B cell (primary cell): ENCODE measurements at regions not wholly inside any gene's neighbourhood (a gene's known extent, or its start where the extent isn't known, plus 50 kb on each side); places are given as distances from the start of the nearest gene placed in this dataset.
"Not testable (repeated sequence)": the region's sequence is repeated elsewhere in the genome, so short reads cannot be mapped to it uniquely, and the experiment has no call there.

Experiments
- ATAC-seq: fragments of 200-7000 bp; cut with Tn5 transposase; one replicate; pipeline ENCODE4 v1.10.0; 2021; ENCODE audit warnings: low read depth, mild to moderate bottlenecking, moderate number of reproducible peaks, moderate library complexity
- CTCF ChIA-PET: fragments of 350-600 bp; sonication (Branson Sonifier 250); formaldehyde crosslinking; loops from one replicate; lab custom pipeline; 2021; ENCODE audit warnings: antibody characterized with exemption, inconsistent platforms; lab: Charles Lee
- POLR2A ChIA-PET: fragments of 350-600 bp; sonication (Branson Sonifier 250); formaldehyde crosslinking; loops from one replicate; lab custom pipeline; 2021; ENCODE audit warnings: antibody characterized with exemption; lab: Charles Lee
- DNase-seq: peaks from one replicate; pipeline ENCODE4 v3.0.0; 2013
- H2AFZ ChIP-seq: 2 replicates; pipeline ENCODE4 v1.6.1; 2012; ENCODE audit warnings: mild to moderate bottlenecking, low read depth, low read length; ENCODE audit not compliant: insufficient read depth, poor library complexity, severe bottlenecking
- H3K27ac ChIP-seq, 2 donors: 1 replicate in 1 of 2; 2 replicates in 1 of 2; pipeline ENCODE4 v1.5.1; 2012 to 2013; ENCODE audit warnings: low read length in 2 of 2, mild to moderate bottlenecking in 2 of 2, moderate library complexity in 1 of 2
- H3K27me3 ChIP-seq, 4 experiments: fragments of 200-600 bp in 1 of 4; sonication (generic) in 1 of 4; replicated peaks in 1 of 4; 1 replicate in 2 of 4; 2 replicates in 2 of 4; pipeline versions ENCODE4 v1.6.1 to v1.7.0; 2013 to 2016; ENCODE audit warnings: low read length in 3 of 4, mild to moderate bottlenecking in 2 of 4, mixed read lengths in 1 of 4, moderate library complexity in 1 of 4; ENCODE audit not compliant: insufficient read depth in 4 of 4, control insufficient read depth in 3 of 4; ENCODE audit errors: control extremely low read depth in 1 of 4
- H3K36me3 ChIP-seq, 2 experiments: replicated peaks in 1 of 2; 1 replicate in 1 of 2; 2 replicates in 1 of 2; pipeline versions ENCODE4 v1.6.1 to v1.7.1; 2013; ENCODE audit warnings: low read length in 1 of 2; ENCODE audit not compliant: insufficient read depth in 2 of 2, control insufficient read depth in 1 of 2; ENCODE audit errors: control extremely low read depth in 1 of 2, extremely low read depth in 1 of 2
- H3K4me1 ChIP-seq, 2 donors: fragments of 200-600 bp in 1 of 2; sonication (generic) in 1 of 2; 1 replicate in 1 of 2; 2 replicates in 1 of 2; pipeline versions ENCODE4 v1.5.1 to v1.6.1; 2013 to 2017; ENCODE audit warnings: low read length in 2 of 2; ENCODE audit not compliant: control insufficient read depth in 2 of 2, insufficient read depth in 2 of 2
- H3K4me2 ChIP-seq: replicated peaks from 2 replicates; pipeline ENCODE3; 2012; ENCODE audit warnings: mild to moderate bottlenecking, low read depth, low read length; ENCODE audit not compliant: poor library complexity, severe bottlenecking
- H3K4me3 ChIP-seq, 5 experiments: fragments of 200-600 bp in 1 of 5; sonication (generic) in 1 of 5; 1 replicate in 3 of 5; 2 replicates in 2 of 5; pipeline versions ENCODE4 v1.5.1 to v1.7.0; 2011 to 2016; ENCODE audit warnings: low read length in 4 of 5, mild to moderate bottlenecking in 4 of 5, low read depth in 2 of 5, control low read depth in 1 of 5, moderate library complexity in 1 of 5; ENCODE audit not compliant: insufficient read depth in 1 of 5; ENCODE audit errors: control extremely low read depth in 1 of 5, extremely low read depth in 1 of 5
- H3K79me2 ChIP-seq: fragments of 200-600 bp; sonication (generic); one replicate; pipeline ENCODE4 v1.6.0; 2016; ENCODE audit warnings: low read length; ENCODE audit not compliant: control insufficient read depth, insufficient read depth
- H3K9ac ChIP-seq: fragments of 200-600 bp; sonication (generic); 2 replicates; pipeline ENCODE4 v1.6.1; 2017; ENCODE audit warnings: mild to moderate bottlenecking, low read length, moderate library complexity
- H3K9me3 ChIP-seq, 3 donors: one replicate each; pipeline versions ENCODE4 v1.6.1 to v1.7.1; 2013; ENCODE audit warnings: low read length in 2 of 3; ENCODE audit not compliant: control insufficient read depth in 2 of 3, insufficient read depth in 1 of 3; ENCODE audit errors: control extremely low read depth in 1 of 3
- H4K20me1 ChIP-seq: 2 replicates; pipeline ENCODE4 v1.6.0; 2012; ENCODE audit warnings: mild to moderate bottlenecking, low read length; ENCODE audit not compliant: insufficient read depth, control insufficient read depth, poor library complexity, severe bottlenecking
- H3K27ac Mint-ChIP-seq: one replicate; pipeline ENCODE4 v1.8.0; 2021; ENCODE audit warnings: mixed read lengths
- H3K27me3 Mint-ChIP-seq: one replicate; pipeline ENCODE4 v1.8.0; 2021; ENCODE audit warnings: mixed read lengths
- H3K4me1 Mint-ChIP-seq: one replicate; pipeline ENCODE4 v1.8.0; 2021; ENCODE audit warnings: mixed read lengths
- H3K4me3 Mint-ChIP-seq: one replicate; pipeline ENCODE4 v1.8.0; 2021; ENCODE audit warnings: mixed read lengths
- H3K9me3 Mint-ChIP-seq: one replicate; pipeline ENCODE4 v1.8.0; 2022; ENCODE audit warnings: mixed read lengths; ENCODE audit not compliant: insufficient read depth
- EZH2 ChIP-seq: IDR thresholded peaks from 2 replicates; pipeline ENCODE4 v1.6.1; 2012; ENCODE audit warnings: borderline replicate concordance, low read depth, mild to moderate bottlenecking, moderate library complexity, low read length; ENCODE audit not compliant: insufficient read depth, poor library complexity, severe bottlenecking
- WGBS: methylation state at CpG from one replicate; pipeline ENCODE4 v1.1.5; 2013; ENCODE audit warnings: missing lambda C conversion rate; ENCODE audit not compliant: insufficient coverage; 5-methylcytosine and 5-hydroxymethylcytosine counted together
- intact Hi-C: fragments of 100-400 bp; cut with micrococcal nuclease; formaldehyde crosslinking; loops from one replicate; pipeline ENCODE4 v1.10.0; 2022
- TF ChIP-seq, protein P1 (sequence below): fragments of 200-600 bp; IDR thresholded peaks from one replicate; pipeline ENCODE4 v1.8.0; 2022; ENCODE audit warnings: antibody characterized with exemption, mild to moderate bottlenecking

GRCh38 chr11:57888386-57888785 lies 126.8 kb downstream of the CTNND1 start:
- Histone ChIP-seq H3K4me1 (no peaks in the 10 kb centered on the region), H4K20me1 (no peaks in the 10 kb centered on the region), H2AFZ (no peak overlapping the region), H3K27ac (no peak overlapping the region), H3K9ac (no peak overlapping the region), H3K4me3 (no peak overlapping the region), H3K36me3 (no peaks in the 10 kb centered on the region), H3K4me2 (no peak overlapping the region), H3K79me2 (no peaks in the 10 kb centered on the region), H3K9me3 (no peaks in the 10 kb centered on the region), H3K27me3 (no peaks in the 10 kb centered on the region)
- Mint-ChIP-seq H3K4me3 (no peak overlapping the region), H3K9me3 (no peaks in the 10 kb centered on the region), H3K27ac (no peak overlapping the region), H3K27me3 (peaks cover 13% of the 10 kb centered on the region), H3K4me1 (no peaks in the 10 kb centered on the region)
- 87% methylated on average over 3 of the region's 3 CpGs for WGBS
- intact Hi-C loops: no loop called here
- ChIA-PET CTCF (no interaction called here), POLR2A (no interaction called here)
- ATAC-seq: no peak
- DNase-seq: no peak
- TF ChIP-seq EZH2: no peak
- TF ChIP-seq, protein P1, sequence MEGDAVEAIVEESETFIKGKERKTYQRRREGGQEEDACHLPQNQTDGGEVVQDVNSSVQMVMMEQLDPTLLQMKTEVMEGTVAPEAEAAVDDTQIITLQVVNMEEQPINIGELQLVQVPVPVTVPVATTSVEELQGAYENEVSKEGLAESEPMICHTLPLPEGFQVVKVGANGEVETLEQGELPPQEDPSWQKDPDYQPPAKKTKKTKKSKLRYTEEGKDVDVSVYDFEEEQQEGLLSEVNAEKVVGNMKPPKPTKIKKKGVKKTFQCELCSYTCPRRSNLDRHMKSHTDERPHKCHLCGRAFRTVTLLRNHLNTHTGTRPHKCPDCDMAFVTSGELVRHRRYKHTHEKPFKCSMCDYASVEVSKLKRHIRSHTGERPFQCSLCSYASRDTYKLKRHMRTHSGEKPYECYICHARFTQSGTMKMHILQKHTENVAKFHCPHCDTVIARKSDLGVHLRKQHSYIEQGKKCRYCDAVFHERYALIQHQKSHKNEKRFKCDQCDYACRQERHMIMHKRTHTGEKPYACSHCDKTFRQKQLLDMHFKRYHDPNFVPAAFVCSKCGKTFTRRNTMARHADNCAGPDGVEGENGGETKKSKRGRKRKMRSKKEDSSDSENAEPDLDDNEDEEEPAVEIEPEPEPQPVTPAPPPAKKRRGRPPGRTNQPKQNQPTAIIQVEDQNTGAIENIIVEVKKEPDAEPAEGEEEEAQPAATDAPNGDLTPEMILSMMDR: no peak

- Mint-ChIP-seq H3K27ac (no peak overlapping the region), H3K27me3 (peaks cover 13% of the 10 kb centered on the region), H3K4me1 (no peaks in the 10 kb centered on the region), H3K4me3 (no peak overlapping the region), H3K9me3 (no peaks in the 10 kb centered on the region)
- intact Hi-C loops: no loop called here
- TF ChIP-seq EZH2: no peak
- TF ChIP-seq, protein P1: no peak
- H3K4me3 ChIP-seq: no peak overlapping the region
- H3K9ac ChIP-seq: no peak overlapping the region
- H4K20me1 ChIP-seq: no peaks in the 10 kb centered on the region
- H3K27me3 ChIP-seq: no peaks in the 10 kb centered on the region
- no peaks in the 10 kb centered on the region for H3K79me2 ChIP-seq
- no peak overlapping the region for H2AFZ ChIP-seq
- DNase-seq (no peak), ATAC-seq (no peak)
- CTCF ChIA-PET: no interaction called here
- WGBS: no CpG with 5 or more reads among the region's 1 CpG
- POLR2A ChIA-PET: no interaction called here
- H3K4me1 ChIP-seq: no peaks in the 10 kb centered on the region
- H3K27ac ChIP-seq: no peak overlapping the region
- no peaks in the 10 kb centered on the region for H3K36me3 ChIP-seq
- H3K4me2 ChIP-seq: no peak overlapping the region
- no peaks in the 10 kb centered on the region for H3K9me3 ChIP-seq
Observed at GRCh38 chr11:57890521-57890920, 128.9 kb downstream of the CTNND1 start.

- ATAC-seq, POLR2A ChIA-PET, H3K4me3 ChIP-seq, H3K4me3 Mint-ChIP-seq, H3K27ac ChIP-seq, H3K36me3 ChIP-seq, H3K79me2 ChIP-seq, H4K20me1 ChIP-seq, H2AFZ ChIP-seq, H3K9ac ChIP-seq, H3K27me3 ChIP-seq, H3K9me3 Mint-ChIP-seq, intact Hi-C loops, DNase-seq, H3K4me2 ChIP-seq, H3K4me1 ChIP-seq, CTCF ChIA-PET, H3K27ac Mint-ChIP-seq, H3K4me1 Mint-ChIP-seq, H3K9me3 ChIP-seq: not testable (repeated sequence)
- WGBS: no CpG with 5 or more reads among the region's 2 CpGs
- peaks cover 21% of the 10 kb centered on the region for H3K27me3 Mint-ChIP-seq
Observed at GRCh38 chr11:57893200-57893599, 130.5 kb upstream of the OR9Q1 start.
